ENCODE measurements at regions not wholly inside any gene's neighbourhood (a gene's known extent, or its start where the extent isn't known, plus 50 kb on each side); places are given as distances from the start of the nearest gene placed in this dataset.
"Not testable (repeated sequence)": the region's sequence is repeated elsewhere in the genome, so short reads cannot be mapped to it uniquely, and the experiment has no call there.

- not testable (repeated sequence) for TF ChIP-seq CTCF (IDR thresholded peaks at IDR 0.05; ENCODE audit: poor library complexity, severe bottlenecking); EP300 (conservative IDR thresholded peaks at IDR 0.05; ENCODE audit: poor library complexity, severe bottlenecking); EZH2 (IDR thresholded peaks at IDR 0.05; ENCODE audit: borderline replicate concordance, insufficient read depth, low read length, poor library complexity, severe bottlenecking); POLR2AphosphoS5 (IDR thresholded peaks at IDR 0.05); REST (IDR thresholded peaks at IDR 0.05; ENCODE audit: borderline replicate concordance); SMC3 (conservative IDR thresholded peaks at IDR 0.05; ENCODE audit: poor library complexity); TAF1 (IDR thresholded peaks at IDR 0.05; ENCODE audit: low read depth); RAD21 (conservative IDR thresholded peaks at IDR 0.05)
Measured at GRCh38 chr5:88014984-88015383, 253.7 kb downstream of the TMEM161B start.

All from neural cell (in vitro differentiated cells).